Stomach (tissue), 8 donors: ENCODE measurements at regions not wholly inside any gene's neighbourhood (a gene's known extent, or its start where the extent isn't known, plus 50 kb on each side); places are given as distances from the start of the nearest gene placed in this dataset.
A peak's percentile ranks its signal among the peaks of the same experiment; 100 is the strongest.
"Not testable (repeated sequence)": the region's sequence is repeated elsewhere in the genome, so short reads cannot be mapped to it uniquely, and the experiment has no call there.

ENCODE experiments used
- DNase-seq, 2 donors: peaks; one replicate each; pipeline versions ENCODE4 v3.0.0 to v3.0.0-alpha.2; 2013 to 2019
- H3K27ac ChIP-seq, 5 donors: fragments of 200-600 bp in 4 of 5; sonication (generic) in 4 of 5; one replicate each; pipeline ENCODE4 v1.5.1; 2013 to 2019; ENCODE audit warnings: mild to moderate bottlenecking in 1 of 5, moderate library complexity in 1 of 5
- H3K27me3 ChIP-seq, 3 donors: fragments of 200-600 bp; sonication (generic); one replicate each; pipeline ENCODE4 v1.5.1; 2017 to 2019; ENCODE audit warnings: mixed run types in 1 of 3
- H3K36me3 ChIP-seq, 4 donors: fragments of 200-600 bp; sonication (generic); 1 replicate in 3 of 4; 2 replicates in 1 of 4; pipeline ENCODE4 v1.5.1; 2016 to 2019
- H3K4me1 ChIP-seq, 4 donors: fragments of 200-600 bp; sonication (generic); one replicate each; pipeline ENCODE4 v1.5.1; 2016 to 2019
- H3K4me3 ChIP-seq, 4 donors: fragments of 200-600 bp; sonication (generic) in 3 of 4; one replicate each; pipeline ENCODE4 v1.5.1; 2016 to 2019; ENCODE audit warnings: mild to moderate bottlenecking in 1 of 4
- H3K9me3 ChIP-seq, 4 donors: fragments of 200-600 bp; sonication (generic); one replicate each; pipeline ENCODE4 v1.5.1; 2016 to 2019
- EP300 ChIP-seq: sonication (generic); formaldehyde crosslinking; IDR thresholded peaks from one replicate; pipeline ENCODE4 v1.6.1; 2017; ENCODE audit warnings: antibody characterized with exemption
- POLR2A ChIP-seq, 4 donors: fragments of 450-650 bp; IDR thresholded peaks; one replicate each; pipeline ENCODE4 v1.6.1; 2016; ENCODE audit warnings: antibody characterized with exemption in 4 of 4, control low read depth in 2 of 4, mild to moderate bottlenecking in 1 of 4, moderate library complexity in 1 of 4
- POLR2AphosphoS5 ChIP-seq, 3 donors: sonication (generic); formaldehyde crosslinking; IDR thresholded peaks; one replicate each; pipeline ENCODE4 v1.6.1; 2016; ENCODE audit warnings: antibody characterized with exemption in 3 of 3
- WGBS, 5 donors: extraction: QIAGEN DNeasy Blood & Tissue Kit in 3 of 5; methylation state at CpG; one replicate each; pipeline versions ENCODE4 v1.1.5 to v1.1.7; 2013 to 2018; 5-methylcytosine and 5-hydroxymethylcytosine counted together
- intact Hi-C: fragments of 100-400 bp; cut with DNase I; formaldehyde crosslinking; loops from one replicate; pipeline ENCODE4 v1.15.1; 2023; ENCODE audit warnings: low total_unique reads
- TF ChIP-seq, protein P1 (sequence below), 7 experiments: fragments of 450-650 bp in 4 of 7; fragments of 200-600 bp in 3 of 7; sonication (generic) in 3 of 7; IDR thresholded peaks; one replicate each; pipeline ENCODE4 v1.5.1; 2016 to 2019; ENCODE audit warnings: antibody characterized with exemption in 7 of 7, control low read depth in 2 of 7, mild to moderate bottlenecking in 1 of 7
- donor health status: healthy with polysubstance abuse.
- donor health status: Bipolar disorder and iron deficiency.
- donor health status: healthy.

DNA sequence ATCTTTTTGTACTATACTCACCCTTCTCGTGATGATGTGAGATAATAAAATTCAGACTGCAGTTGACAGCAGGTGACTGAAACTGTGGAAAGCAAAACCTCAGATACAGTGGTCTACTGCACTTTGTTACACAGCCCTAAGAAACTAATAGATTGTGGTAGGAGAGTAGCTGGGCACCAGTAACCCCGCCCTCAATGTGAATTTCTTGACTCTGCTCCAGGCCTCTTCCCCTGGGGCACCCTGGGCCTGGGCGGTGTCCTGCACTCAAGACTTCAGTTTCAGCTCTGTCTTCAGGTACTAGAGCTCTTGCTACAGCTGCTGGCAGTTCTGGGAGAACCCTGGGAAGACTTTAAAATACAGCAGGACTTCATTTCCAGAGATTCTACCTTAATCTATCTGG, 197.6 kb upstream of the AVPR1A start:
- Histone ChIP-seq H3K9me3 (no peaks in the 10 kb centered on the region), H3K27me3 (no peaks in the 10 kb centered on the region), H3K36me3 (no peaks in the 10 kb centered on the region), H3K27ac (no peak overlapping the region), H3K4me1 (no peaks in the 10 kb centered on the region), H3K4me3 (no peak overlapping the region)
- no peak for DNase-seq
- intact Hi-C loops: no loop called here
- WGBS, 5 donors: 56 to 81% (median 68%) methylated on average over 3 of the region's 3 CpGs
- TF ChIP-seq EP300: no peak
- no peak for TF ChIP-seq POLR2A (IDR thresholded peaks at IDR 0.05)
- no peak for TF ChIP-seq POLR2AphosphoS5 (IDR thresholded peaks at IDR 0.05)
- TF ChIP-seq, protein P1, sequence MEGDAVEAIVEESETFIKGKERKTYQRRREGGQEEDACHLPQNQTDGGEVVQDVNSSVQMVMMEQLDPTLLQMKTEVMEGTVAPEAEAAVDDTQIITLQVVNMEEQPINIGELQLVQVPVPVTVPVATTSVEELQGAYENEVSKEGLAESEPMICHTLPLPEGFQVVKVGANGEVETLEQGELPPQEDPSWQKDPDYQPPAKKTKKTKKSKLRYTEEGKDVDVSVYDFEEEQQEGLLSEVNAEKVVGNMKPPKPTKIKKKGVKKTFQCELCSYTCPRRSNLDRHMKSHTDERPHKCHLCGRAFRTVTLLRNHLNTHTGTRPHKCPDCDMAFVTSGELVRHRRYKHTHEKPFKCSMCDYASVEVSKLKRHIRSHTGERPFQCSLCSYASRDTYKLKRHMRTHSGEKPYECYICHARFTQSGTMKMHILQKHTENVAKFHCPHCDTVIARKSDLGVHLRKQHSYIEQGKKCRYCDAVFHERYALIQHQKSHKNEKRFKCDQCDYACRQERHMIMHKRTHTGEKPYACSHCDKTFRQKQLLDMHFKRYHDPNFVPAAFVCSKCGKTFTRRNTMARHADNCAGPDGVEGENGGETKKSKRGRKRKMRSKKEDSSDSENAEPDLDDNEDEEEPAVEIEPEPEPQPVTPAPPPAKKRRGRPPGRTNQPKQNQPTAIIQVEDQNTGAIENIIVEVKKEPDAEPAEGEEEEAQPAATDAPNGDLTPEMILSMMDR (IDR thresholded peaks at IDR 0.05): no peak

DNA sequence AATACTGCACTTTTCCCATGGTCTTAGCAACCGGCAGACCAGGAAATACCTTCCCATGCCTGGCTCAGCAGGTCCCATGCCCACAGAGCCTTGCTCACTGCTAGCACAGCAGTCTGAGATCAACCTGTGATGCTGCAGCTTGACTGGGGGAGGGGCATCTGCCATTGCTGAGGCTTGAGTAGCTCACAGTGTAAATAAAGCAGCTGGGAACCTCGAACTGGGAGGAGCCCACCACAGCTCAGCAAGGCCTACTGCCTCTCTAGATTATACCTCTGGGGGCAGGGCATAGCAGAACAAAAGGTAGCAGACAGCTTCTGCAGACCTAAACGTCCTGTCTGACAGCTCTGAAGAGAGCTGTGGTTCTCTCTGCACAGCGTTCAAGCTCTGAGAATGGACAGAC, 186.2 kb upstream of the AVPR1A start:
- H3K4me3 ChIP-seq, H3K4me1 ChIP-seq, H3K9me3 ChIP-seq, intact Hi-C loops, H3K27ac ChIP-seq, H3K36me3 ChIP-seq, H3K27me3 ChIP-seq: not testable (repeated sequence)
- 18 to 37% (median 23%) methylated on average over 2 to 4 of the region's 4 CpGs for WGBS, 5 donors
- peak in 1 of 2 donors; percentile 59 for DNase-seq

DNA sequence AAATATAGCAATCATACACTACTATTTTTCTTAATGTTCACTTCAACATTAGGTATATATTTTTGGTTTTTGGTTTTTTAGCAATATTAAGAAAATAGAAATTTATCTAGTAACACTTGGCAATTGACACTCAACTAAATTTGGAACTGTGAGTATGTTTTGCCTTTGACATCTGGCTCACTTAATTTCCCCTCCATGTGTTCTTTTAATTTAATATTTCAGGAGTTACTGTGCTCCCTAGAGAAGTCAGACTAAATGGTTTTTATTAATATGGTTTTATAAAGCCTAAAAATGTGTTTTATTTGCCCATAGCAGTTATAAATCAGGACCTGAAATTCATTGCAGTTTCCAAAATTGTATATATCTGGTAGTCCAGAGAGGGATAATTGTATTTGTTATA, 175.3 kb upstream of the AVPR1A start:
- Histone ChIP-seq H3K9me3 (no peaks in the 10 kb centered on the region), H3K36me3 (no peaks in the 10 kb centered on the region), H3K27me3 (no peaks in the 10 kb centered on the region), H3K4me3 (no peak overlapping the region), H3K4me1 (no peaks in the 10 kb centered on the region), H3K27ac (no peak overlapping the region)
- intact Hi-C loops: no loop called here
- TF ChIP-seq POLR2AphosphoS5 (IDR thresholded peaks at IDR 0.05) (no peak), POLR2A (IDR thresholded peaks at IDR 0.05) (no peak), EP300 (no peak)
- TF ChIP-seq, protein P1 (IDR thresholded peaks at IDR 0.05): no peak
- no peak for DNase-seq

DNA sequence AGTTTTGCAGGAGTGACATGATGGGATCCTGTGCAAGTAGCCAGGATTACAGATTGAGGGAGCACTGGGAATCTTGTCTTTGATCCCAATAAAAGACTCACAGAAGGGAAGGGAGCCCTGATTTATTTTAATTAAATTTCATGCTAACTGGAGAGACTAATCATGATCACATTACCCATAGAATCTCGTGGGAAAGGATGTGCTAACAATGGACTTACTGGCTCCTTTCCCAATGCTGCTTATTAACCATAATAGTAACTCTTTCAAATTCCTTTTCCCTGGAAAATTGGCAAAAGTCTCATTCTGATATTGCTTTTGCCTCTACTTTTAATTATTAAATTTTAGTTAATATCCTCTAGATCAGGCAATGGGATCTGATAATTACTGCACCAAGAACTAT, 174.8 kb upstream of the AVPR1A start:
- H3K27ac ChIP-seq: no peak overlapping the region
- no peaks in the 10 kb centered on the region for H3K27me3 ChIP-seq
- no peaks in the 10 kb centered on the region for H3K36me3 ChIP-seq
- H3K4me1 ChIP-seq: no peaks in the 10 kb centered on the region
- DNase-seq: no peak
- 8 to 25% (median 19%) methylated on average over 1 of the region's 1 CpG for WGBS, 5 donors
- no peak for TF ChIP-seq EP300
- TF ChIP-seq, protein P1 (IDR thresholded peaks at IDR 0.05): no peak
- no peak for TF ChIP-seq POLR2A (IDR thresholded peaks at IDR 0.05)
- TF ChIP-seq POLR2AphosphoS5 (IDR thresholded peaks at IDR 0.05): no peak
- intact Hi-C loops: no loop called here
- no peaks in the 10 kb centered on the region for H3K9me3 ChIP-seq
- H3K4me3 ChIP-seq: no peak overlapping the region

DNA sequence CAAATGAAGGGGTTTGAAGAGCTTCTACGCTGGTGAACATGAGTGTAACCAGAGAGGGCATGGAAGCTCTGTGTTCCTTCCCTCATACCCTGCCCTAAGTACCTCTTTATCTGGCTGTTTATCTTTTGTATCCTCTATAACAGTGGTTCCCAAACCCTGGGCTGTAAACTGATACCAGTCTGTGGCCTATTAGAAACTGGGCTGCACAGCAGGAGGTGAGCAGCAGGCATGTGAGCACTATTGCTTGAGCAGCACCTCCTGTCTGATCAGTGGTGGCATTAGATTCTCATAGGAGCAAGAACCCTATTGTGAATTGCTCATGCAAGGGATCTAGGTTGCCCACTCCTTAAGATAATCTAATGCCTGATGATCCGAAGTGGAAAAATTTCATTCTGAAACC, 172.9 kb upstream of the AVPR1A start:
- H3K36me3 ChIP-seq: no peaks in the 10 kb centered on the region
- DNase-seq: no peak
- no peaks in the 10 kb centered on the region for H3K27me3 ChIP-seq
- 64 to 87% (median 82%) methylated on average over 2 of the region's 2 CpGs for WGBS, 5 donors
- H3K27ac ChIP-seq: no peak overlapping the region
- peaks cover 0 to 1% (median 0%) of the 10 kb centered on the region in 4 donors for H3K9me3 ChIP-seq
- intact Hi-C loops: no loop called here
- no peak overlapping the region for H3K4me3 ChIP-seq
- TF ChIP-seq, protein P1 (IDR thresholded peaks at IDR 0.05): no peak
- TF ChIP-seq POLR2A (IDR thresholded peaks at IDR 0.05) (no peak), EP300 (no peak), POLR2AphosphoS5 (IDR thresholded peaks at IDR 0.05) (no peak)
- H3K4me1 ChIP-seq: no peaks in the 10 kb centered on the region
